GM18511 (cell line): ENCODE measurements at regions not wholly inside any gene's neighbourhood (a gene's known extent, or its start where the extent isn't known, plus 50 kb on each side); places are given as distances from the start of the nearest gene placed in this dataset.
"Not testable (repeated sequence)": the region's sequence is repeated elsewhere in the genome, so short reads cannot be mapped to it uniquely, and the experiment has no call there.

Source experiments
- ATAC-seq: cut with Tn5 transposase; IDR thresholded peaks from one replicate; pipeline ENCODE4 v1.9.1; 2021; ENCODE audit warnings: mild to moderate bottlenecking, moderate library complexity; ENCODE audit not compliant: unreplicated experiment

DNA sequence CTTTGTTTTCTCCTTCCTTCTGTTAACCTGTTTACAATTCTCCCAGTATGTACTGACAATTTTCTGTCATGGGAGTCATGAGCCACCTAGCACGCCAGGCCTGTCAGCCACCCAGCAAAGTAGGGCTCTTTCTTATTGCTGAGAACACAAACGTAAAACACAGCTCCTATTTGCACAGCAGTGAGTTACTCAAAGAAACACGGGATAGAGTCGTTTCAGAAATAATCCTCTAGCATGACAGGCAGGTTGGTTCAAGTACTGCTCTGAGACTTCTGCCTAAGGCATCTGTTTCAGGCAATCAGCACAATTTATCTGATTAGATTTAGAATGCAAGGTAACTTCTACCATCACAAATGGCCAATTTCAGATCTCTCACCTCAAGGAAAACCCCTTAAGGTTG is 88.8 kb downstream of the CD24 start:
- ATAC-seq = no peak

DNA sequence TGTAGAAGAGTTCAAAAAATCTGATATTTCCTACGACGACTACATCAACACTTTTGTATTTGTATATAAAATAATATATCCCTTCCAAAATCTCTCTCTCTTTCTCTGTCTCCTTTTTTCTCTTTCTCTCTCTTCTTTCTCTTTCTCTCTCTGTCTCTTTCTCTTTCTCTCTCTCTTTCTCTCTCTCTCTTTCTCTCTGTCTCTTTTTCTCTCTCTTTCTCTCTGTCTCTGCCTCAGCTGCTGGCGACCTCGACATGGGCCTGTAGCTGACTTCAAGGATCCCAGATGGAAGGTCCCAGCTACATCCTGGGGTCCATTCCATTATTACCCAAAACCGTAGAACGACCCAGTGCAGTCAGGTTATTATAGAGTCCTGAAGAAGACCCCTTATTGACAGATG is 90.0 kb downstream of the CD24 start:
- ATAC-seq = no peak

DNA sequence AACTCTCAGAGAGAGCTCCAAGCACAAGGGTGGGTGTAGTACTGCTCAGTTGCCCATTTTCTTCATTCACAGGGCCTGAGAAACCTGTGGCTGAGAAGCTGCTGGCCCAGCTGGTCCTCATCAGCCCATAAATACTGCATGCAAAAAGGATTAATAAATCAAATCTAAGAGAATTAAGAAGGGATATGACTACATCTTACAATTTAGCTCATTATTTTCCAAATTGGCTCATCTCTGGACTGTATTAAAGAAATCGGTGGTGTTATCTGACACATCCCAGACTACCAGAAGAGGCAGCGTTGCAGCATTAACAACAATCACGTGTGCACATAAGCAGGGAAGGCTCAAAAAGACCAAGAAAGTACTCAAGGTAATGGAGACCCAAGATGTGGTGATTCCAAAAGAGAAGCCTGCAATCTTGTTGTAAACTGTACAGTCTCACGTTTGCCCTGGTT is 90.7 kb downstream of the CD24 start:
- ATAC-seq = no peak

DNA sequence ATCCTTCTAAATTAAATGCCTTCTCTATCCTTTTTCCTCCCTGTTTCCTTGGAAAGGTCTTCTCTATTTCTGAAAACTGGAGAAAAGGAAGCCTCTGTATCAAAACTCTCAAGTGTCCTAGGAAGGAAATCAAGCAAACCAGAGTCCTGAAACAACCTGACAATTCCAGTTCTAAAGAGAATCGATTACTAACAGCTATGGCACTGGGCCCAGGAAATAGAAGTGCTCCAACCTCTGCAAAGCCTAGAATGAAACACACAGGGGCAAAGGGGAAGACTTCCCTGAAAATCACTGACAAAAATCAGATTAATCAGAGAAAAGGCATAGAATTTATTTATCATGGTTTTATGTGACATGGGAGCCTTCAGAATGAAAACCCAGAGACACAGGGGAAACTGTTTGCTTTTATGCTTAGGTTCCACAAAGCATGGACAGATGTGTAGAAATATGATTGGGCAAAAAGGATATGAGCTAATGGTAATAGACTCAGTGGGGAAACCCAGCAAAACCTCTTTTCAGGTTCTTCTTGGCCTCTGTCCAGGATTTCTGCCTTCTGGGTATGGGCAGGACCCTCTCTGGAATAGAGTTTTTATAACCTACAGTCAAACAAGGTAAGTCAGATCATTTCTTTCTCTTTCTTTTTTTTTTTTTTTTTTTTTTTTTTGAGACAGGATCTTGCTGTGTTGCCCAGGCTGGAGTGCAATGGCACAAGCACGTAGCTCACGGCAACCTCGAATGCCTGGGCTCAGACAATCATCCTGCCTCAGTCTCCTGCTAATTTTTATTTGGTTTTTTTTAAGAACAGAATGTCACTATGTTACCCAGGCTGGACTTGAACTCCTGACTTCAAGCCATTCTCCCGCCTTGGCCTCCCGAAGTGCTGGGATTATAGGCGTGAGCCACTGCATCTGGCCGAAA is 91.7 kb downstream of the CD24 start:
- no peak for ATAC-seq

DNA sequence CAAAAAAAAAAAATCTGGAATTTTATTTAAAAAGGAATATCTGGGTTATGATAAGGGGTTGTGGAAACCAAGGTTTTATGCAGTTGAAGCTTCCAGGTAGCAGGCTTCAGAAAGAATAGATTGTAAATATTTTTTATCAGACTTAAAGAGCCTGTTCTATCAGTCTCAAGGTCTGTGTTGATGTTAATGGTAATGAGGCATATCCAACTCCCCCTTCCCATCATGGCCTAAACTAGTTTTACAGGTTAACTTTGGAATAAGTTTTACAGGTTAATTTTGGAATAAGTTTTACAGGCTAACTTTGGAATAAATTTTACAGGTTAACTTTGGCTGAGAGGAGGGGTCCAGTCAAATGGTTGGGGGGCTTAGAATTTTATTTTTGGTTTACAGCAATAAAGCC is 92.4 kb downstream of the CD24 start:
- ATAC-seq = no peak

DNA sequence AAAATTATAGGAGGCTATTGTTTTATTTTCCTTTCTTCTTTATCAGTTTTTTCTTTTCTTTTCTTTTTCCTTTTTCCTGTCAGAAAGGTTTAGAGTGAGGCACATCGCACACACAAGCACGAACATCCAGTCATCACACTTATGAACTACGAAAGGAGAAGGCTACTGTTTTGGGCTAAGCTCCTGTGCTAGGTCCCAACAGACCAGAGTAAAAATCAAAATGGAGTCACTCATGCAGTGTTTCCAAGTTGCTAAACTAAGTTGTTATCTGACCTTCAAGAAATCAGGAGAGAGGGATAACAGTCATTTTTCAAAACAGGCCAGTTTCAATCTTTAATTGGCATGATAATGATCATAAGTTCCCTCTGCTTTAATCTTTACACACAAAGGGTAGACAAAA is 93.6 kb downstream of the CD24 start:
- ATAC-seq = no peak

DNA sequence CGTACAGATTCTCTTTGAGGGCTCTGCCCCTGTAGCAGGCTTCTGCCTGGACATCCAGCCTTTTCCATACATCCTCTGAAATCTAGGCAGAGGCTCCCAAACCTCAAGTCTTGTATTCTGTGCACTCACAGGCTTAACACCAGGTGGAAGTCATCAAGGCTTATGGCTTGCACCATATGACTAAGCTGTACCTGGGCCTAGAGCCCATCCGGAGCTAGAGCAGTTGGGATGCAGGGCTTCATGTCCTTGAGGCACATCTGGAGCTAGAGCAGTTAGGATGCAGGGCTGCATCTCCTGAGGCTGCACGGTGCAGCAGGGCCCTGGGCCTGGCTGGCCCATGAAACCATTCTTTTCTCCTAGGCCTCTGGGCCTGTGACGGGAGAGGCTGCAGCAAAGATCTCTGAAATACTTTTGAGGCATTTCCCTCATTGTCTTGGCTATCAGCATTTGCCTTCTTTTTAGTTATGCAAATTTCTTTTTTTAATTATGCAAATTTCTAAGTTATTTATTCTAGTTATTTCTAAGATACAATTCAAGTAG is 98.7 kb downstream of the CD24 start:
- ATAC-seq = no peak

DNA sequence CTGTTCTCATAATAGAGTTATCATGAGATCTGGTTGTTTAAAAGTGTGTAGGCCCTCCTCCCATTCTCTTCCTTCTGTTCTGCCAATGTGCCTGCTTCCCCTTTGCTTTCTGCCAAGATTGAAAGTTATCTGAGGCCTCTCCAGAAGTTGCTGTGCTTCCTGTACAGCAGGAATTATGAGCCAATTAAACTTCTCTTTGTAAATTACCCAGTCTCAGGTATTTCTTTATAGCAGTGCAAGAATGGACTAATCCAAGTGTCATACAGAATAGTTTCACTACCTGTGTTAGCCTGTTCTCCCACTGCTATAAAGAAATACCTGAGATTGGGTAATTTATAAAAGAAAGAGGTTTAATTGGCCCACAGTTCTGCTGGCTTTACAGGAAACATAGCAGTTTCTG is 100.0 kb downstream of the CD24 start:
- no peak for ATAC-seq

DNA sequence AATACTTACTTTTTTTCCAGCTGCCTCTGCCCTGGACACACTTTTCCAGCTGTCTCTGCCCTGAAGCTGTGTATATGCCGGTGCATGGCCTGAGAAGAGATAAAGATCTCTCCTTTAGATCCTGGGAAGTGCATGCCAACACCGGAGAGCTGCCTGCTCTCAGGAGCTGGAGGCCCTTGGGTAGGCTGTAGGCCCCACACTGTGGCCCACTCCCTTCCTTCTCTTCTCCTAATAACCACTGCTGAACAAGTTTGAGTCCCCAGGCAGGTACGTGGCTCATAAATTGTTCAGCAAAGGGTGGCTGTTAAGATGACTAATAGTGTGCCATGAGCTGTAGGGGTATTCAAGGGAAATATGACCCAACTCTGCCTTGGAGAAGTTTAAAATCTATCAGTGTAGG is 102.5 kb downstream of the CD24 start:
- ATAC-seq = no peak

DNA sequence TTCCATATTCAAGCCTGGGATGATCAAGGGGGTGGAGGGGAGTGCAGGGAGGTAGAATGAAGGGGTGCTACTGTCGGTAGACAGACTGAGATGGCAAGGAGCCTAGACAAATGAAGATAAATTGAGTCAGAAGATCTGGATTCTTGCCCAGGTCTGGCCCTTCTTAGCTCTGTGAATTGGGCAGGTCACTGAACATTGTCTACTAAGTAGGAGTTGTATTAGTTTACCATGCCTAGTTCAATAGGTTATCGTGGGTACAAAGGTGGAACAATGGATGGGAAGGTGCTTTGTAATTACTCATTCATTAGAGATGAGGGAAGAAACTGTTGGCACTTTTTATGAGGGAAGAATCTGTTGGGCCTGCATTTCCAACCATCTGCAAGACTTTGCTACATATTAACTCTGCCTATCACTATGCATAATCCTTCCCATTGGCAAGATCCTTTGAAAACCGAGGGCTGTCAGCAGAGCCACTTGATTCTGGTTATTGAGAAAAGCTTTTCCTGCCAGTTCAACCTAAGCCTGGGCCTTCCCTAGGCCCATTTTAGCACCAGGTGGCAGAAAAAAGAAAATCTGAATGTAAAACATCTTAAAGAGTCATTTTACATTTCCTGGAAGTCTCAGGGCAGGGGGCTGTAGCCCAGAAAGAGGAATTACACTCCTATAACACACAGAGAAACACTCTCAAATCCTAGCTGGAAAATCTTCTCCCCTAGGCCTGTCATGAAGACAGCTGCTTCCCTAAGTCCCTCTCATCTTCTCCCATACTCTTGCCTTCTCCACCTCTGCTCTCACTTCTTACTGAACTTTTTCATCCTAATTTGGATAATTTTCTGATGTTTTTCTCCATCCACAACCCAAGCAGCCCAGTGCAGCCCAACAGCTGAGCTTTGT is 103.5 kb downstream of the CD24 start:
- no peak for ATAC-seq

DNA sequence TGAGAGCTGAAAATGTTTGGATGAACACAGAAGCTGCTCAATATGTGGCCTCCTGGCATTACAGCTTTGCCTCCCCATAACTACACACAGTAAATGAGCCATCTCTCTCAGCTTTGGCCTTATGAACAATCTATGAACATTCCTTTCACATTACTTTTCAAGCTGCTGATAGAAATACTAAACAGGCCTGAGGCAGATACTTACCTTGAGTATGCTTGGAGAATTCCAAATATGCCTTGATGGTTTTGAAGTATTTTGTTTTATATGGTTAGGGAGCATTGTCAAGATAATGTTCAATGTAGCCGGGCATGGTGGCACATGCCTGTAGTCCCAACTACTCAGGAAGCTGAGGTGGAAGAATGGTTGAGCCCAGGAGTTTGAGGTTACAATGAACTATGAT is 104.5 kb downstream of the CD24 start:
- ATAC-seq = no peak

DNA sequence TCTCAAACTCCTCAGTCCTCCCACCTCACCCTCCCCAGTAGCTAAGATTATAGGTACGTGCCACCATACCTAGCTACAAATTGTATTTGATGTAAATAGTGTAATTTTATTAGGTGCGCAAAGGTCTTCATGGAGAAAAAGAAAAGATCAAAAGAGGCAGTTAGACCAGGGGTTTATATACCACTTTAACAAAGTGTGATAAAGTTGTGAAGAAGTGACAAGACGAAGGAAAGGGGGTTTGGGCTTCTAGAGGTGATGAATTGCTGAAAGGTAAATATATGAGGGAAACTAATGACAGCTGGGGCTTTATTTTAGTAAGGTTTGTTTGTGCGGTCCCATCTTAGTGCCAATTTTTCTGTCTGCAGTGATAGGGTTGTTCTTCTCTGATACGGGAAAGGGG is 105.3 kb downstream of the CD24 start:
- ATAC-seq = no peak

DNA sequence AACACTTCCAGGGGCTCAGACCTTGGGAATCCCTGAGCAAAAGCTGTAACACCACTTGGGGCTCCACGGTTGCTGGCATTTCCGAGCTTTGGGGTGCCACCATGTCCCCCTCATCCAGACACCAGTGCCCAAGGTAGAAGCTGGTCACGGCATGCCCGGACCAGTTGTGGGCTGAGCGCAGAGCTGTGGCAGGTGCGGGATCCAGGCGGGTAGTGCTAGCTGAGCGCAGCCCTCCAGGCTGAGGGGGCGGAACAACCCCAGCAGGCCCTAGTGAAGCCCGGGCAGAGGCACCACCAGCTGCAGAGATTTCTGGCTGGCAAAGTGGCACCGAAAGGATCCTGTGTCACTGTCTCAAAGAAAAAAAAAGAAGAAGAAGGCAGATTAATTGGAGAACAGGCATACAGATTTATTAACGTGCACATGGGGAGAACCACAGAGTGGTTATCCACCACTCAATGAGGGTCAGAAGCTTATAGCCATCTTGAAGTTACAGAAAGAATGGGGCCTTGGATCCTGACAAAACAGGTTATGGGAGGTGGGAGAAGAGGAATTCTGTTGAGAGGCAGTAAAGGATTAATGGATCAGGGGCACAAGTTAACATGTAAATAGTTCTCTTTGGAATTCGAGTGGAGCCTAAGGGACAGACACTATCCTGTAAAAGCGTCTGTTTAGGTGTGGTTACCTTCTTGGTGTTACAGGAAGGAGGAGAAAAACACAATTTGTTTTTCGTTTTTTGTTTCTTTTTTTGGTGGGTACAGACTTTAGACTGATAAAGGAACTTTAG is 107.5 kb downstream of the CD24 start:
- no peak for ATAC-seq

DNA sequence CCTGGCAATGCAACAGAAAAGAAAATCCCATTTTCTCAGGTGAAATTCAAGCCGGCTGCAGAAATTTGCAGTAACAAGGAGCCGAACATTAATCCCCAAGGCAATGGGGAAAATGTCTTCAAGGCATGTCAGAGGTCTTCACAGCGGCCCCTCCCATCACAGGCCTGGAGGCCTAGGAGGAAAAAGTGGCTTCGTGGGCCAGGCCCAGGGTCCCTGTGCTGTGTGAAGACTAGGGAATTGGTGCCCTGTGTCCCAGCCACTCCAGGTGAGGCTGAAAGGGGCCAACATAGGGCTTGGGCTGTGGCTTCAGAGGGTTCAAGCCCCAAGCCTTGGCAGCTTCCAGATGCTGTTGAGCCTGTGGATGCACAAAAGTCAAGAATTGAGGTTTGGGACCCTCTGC is 111.7 kb downstream of the CD24 start:
- no peak for ATAC-seq

DNA sequence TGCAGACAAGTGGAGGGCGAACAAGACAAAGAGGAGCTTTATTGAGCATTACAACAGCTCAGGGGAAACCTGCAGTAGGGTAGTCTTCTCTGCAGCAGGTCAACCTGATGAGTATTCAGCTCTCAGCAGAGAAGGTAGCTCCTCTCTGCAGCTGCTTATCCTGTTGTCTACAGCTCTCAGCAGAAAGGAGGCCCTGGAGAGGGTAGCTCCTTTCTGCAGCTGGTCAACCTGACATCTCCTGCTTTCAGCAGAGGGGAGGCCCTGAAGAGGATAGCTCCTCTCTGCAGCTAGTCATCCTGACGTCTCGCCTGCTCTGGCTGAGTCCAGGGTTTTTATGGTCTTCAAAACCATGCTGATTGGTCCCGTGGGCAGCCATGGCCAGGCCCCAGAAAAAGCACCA is 113.6 kb downstream of the CD24 start:
- no peak for ATAC-seq

DNA sequence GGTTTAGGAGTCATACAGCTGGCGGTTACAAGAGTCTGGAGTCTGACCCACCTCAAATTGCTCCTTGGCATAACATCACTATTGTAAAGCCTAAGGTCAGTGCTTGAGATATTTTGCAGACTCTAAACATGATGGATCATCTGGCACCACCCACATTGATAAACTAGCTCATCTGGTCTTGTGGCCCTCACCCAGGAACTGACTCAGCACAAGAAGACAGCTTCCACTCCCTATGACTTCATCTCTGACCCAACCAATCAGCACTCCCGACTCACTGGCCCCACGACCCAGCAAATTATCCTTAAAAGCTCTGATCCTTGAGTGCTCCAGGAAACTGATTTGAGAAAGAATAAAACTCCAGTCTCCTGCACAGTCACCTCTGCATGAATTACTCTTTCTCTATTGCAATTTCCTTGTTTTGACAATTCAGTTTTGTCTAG is 115.9 kb downstream of the CD24 start:
- no peak for ATAC-seq

DNA sequence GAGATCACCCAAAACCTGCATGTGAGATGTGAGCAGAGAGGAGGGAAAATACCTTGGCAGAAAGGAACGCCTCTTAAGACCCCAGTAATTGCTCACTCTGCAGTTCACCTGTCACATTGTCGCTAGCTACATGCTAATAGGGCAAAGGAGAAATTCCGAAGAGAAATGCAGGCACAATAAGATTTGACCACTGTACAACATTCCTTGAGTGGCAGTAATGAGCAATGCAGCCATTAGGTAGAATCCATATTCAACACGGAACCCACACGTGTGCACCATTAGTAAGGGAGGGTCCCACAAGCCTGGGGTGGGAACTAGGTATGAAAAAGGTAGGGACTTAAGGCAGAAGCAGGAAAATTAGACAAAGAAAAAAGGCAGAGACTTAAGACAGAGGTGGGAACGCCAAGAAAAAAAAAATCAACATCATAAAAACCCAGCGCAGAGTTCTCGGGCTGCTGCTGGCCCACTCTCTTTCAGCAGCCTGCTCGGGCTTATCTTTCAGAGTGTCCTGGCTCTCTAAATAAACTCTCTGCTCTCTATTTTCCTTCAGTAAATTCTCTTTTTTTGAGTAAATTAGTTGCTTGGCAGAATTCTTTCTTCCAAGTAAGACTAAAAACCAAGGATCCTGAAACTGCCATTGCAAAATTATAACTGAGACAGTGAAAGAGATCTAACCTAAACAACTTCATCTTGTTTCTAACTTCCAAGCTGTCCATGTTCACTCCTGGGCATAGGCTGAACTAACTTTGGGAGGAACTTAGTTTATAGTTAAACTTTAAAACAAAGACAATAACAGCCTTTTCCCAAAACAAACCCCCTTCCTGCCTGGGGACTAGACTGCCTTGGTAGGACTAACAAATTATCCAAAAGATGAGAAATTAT is 116.5 kb downstream of the CD24 start:
- ATAC-seq = no peak

DNA sequence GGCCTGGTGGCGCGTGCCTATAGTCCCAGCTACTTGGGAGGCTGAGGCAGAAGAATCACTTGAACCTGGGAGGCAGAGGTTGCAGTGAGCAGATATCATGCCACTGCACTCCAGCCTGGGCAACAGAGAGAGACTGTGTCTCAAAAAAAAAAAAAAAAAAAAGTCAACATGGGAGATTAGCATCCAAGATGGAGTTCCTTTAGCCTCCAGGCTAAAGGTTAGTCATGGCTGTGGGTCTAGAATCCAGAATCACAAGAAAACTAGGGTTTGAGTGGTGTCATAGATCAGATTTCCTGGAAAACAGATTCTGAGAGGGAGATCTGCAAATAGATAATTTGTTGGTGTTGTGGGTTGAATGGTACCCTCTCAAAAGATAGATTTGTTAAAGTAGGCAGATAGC is 117.2 kb downstream of the CD24 start:
- ATAC-seq = not testable (repeated sequence)

DNA sequence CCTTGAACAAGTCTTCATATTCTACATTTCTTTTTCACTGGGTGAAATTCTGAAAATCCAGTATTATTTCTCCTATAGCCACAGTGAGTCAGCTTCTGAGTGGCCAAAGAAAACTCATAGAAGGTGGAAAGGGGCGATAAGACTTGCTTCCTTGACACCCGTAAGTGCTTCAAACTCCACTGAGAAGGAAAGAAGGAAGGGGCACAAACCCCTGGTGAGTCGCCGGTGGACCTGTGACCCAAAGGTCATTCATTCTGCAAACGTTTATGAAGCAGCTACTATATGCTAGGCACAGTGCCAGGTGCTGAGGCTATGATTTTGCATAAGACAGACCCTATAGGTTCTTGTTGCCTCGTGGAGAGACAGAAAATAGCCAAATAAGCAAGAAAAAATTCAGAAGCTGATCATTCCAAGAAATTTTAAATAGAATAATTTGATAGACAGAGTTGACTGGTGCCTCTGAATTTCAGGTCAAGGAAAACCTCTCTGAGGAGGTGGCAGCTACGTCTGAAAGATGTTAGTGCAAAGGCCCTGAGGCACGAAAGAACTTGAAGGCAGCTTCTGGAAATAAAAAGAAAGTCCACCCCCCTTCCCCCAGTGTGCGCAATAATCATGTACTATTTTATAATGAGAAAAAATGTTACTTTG is 118.2 kb downstream of the CD24 start:
- no peak for ATAC-seq
